ENCODE measurements at regions not wholly inside any gene's neighbourhood (a gene's known extent, or its start where the extent isn't known, plus 50 kb on each side); places are given as distances from the start of the nearest gene placed in this dataset.
"Not testable (repeated sequence)": the region's sequence is repeated elsewhere in the genome, so short reads cannot be mapped to it uniquely, and the experiment has no call there.

GRCh38 chr9:86515221-86515620 is 161.0 kb upstream of the TUT7 start:
- DNase-seq, result no peak

GRCh38 chr9:86513429-86513828 is 159.2 kb upstream of the TUT7 start:
- no peak for DNase-seq

GRCh38 chr9:86512929-86513328 is 158.7 kb upstream of the TUT7 start:
- no peak for DNase-seq

GRCh38 chr9:86511614-86512360 is 157.6 kb upstream of the TUT7 start:
- no peak for DNase-seq

- no peak for DNase-seq
These were observed 154.1 kb upstream of the TUT7 start for GRCh38 chr9:86508208-86508903.

- no peak for DNase-seq
These were observed 153.0 kb upstream of the TUT7 start for GRCh38 chr9:86507212-86507630.

GRCh38 chr9:86503942-86504341 is 149.7 kb upstream of the TUT7 start:
- no peak for DNase-seq

- no peak for DNase-seq
These were observed 149.1 kb upstream of the TUT7 start for GRCh38 chr9:86503314-86503713.

- DNase-seq, result no peak
These were observed 146.6 kb upstream of the TUT7 start for GRCh38 chr9:86500667-86501435.

- no peak for DNase-seq
These were observed 145.8 kb upstream of the TUT7 start for GRCh38 chr9:86500031-86500430.

- no peak for DNase-seq
These were observed 140.5 kb upstream of the TUT7 start for GRCh38 chr9:86494644-86495111.

GRCh38 chr9:86491468-86492266 is 137.5 kb upstream of the TUT7 start:
- no peak for DNase-seq

GRCh38 chr9:86488794-86489193 is 134.6 kb upstream of the TUT7 start:
- DNase-seq, result no peak

- DNase-seq, result no peak
These were observed 134.1 kb upstream of the TUT7 start for GRCh38 chr9:86488345-86488744.

- no peak for DNase-seq
These were observed 133.6 kb upstream of the TUT7 start for GRCh38 chr9:86487838-86488233.

GRCh38 chr9:86486891-86487837 is 133.0 kb upstream of the TUT7 start:
- DNase-seq, result no peak

- no peak for DNase-seq
These were observed 131.1 kb upstream of the TUT7 start for GRCh38 chr9:86485359-86485758.

GRCh38 chr9:86483496-86483895 is 129.3 kb upstream of the TUT7 start:
- DNase-seq, result no peak

GRCh38 chr9:86481466-86481865 is 127.3 kb upstream of the TUT7 start:
- DNase-seq, result no peak

- DNase-seq, result not testable (repeated sequence)
These were observed 121.0 kb upstream of the TUT7 start for GRCh38 chr9:86475255-86475654.

GRCh38 chr9:86471171-86471815 is 117.1 kb upstream of the TUT7 start:
- DNase-seq, result no peak
